ENCODE measurements at regions not wholly inside any gene's neighbourhood (a gene's known extent, or its start where the extent isn't known, plus 50 kb on each side); places are given as distances from the start of the nearest gene placed in this dataset.

DNA sequence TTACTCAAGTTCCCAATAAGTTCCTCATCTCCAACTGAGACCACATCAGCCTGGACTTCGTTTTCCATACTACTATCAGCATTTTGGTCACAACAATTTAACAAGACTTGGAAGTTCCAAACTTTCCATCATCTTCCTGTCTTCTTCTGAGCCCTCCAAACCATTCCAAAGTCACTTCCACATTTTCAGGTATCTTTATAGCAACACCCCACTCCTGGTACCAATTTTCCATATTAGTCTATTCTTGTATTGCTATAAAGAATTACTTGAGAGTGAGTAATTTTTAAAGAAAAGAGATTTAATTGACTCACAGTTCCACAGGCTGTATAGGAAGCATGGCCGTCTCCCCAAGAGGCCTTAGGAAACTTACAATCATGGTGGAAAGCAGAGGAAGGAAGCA lies 138.6 kb upstream of the GPRIN3 start:
- 50% methylated on average over 1 of the region's 2 CpGs for WGBS (ENCODE audit: insufficient coverage)
- Histone ChIP-seq H3K4me2 (replicated peaks; ENCODE audit: low read depth, low read length, poor library complexity, severe bottlenecking) (no peak overlapping the region), H3K4me1 (ENCODE audit: control insufficient read depth in 2 of 2, insufficient read depth in 2 of 2, low read length in 2 of 2) (no peaks in the 10 kb centered on the region), H3K27me3 (replicated peaks in 1 of 4; ENCODE audit: control extremely low read depth in 1 of 4, control insufficient read depth in 3 of 4, insufficient read depth in 4 of 4, low read length in 3 of 4) (no peaks in the 10 kb centered on the region), H3K27ac (ENCODE audit: low read length in 2 of 2) (no peak overlapping the region), H4K20me1 (ENCODE audit: control insufficient read depth, insufficient read depth, low read length, poor library complexity, severe bottlenecking) (no peaks in the 10 kb centered on the region), H3K4me3 (ENCODE audit: control extremely low read depth in 1 of 5, extremely low read depth in 1 of 5, insufficient read depth in 1 of 5, low read depth in 2 of 5, low read length in 4 of 5) (no peak overlapping the region), H3K9me3 (ENCODE audit: control extremely low read depth in 1 of 3, control insufficient read depth in 2 of 3, insufficient read depth in 1 of 3, low read length in 2 of 3) (peaks cover 4 to 20% (median 10%) of the 10 kb centered on the region in 3 donors), H3K9ac (ENCODE audit: low read length) (no peak overlapping the region), H3K79me2 (ENCODE audit: control insufficient read depth, insufficient read depth, low read length) (no peaks in the 10 kb centered on the region), H3K36me3 (replicated peaks in 1 of 2; ENCODE audit: control extremely low read depth in 1 of 2, control insufficient read depth in 1 of 2, extremely low read depth in 1 of 2, insufficient read depth in 2 of 2, low read length in 1 of 2) (no peaks in the 10 kb centered on the region), H2AFZ (ENCODE audit: insufficient read depth, low read depth, low read length, poor library complexity, severe bottlenecking) (no peak overlapping the region)
- intact Hi-C loops (cut with micrococcal nuclease): no loop called here
- peaks cover 10% of the 10 kb centered on the region for H3K9me3 Mint-ChIP-seq (ENCODE audit: insufficient read depth)
- POLR2A ChIA-PET: no interaction called here
- TF ChIP-seq, protein P1, sequence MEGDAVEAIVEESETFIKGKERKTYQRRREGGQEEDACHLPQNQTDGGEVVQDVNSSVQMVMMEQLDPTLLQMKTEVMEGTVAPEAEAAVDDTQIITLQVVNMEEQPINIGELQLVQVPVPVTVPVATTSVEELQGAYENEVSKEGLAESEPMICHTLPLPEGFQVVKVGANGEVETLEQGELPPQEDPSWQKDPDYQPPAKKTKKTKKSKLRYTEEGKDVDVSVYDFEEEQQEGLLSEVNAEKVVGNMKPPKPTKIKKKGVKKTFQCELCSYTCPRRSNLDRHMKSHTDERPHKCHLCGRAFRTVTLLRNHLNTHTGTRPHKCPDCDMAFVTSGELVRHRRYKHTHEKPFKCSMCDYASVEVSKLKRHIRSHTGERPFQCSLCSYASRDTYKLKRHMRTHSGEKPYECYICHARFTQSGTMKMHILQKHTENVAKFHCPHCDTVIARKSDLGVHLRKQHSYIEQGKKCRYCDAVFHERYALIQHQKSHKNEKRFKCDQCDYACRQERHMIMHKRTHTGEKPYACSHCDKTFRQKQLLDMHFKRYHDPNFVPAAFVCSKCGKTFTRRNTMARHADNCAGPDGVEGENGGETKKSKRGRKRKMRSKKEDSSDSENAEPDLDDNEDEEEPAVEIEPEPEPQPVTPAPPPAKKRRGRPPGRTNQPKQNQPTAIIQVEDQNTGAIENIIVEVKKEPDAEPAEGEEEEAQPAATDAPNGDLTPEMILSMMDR (IDR thresholded peaks at IDR 0.05): no peak
- TF ChIP-seq EZH2 (IDR thresholded peaks at IDR 0.05; ENCODE audit: borderline replicate concordance, insufficient read depth, low read depth, low read length, poor library complexity, severe bottlenecking): no peak
- H3K27ac Mint-ChIP-seq: no peak overlapping the region
- DNase-seq: no peak
- CTCF ChIA-PET: no interaction called here
- no peaks in the 10 kb centered on the region for H3K4me1 Mint-ChIP-seq
- H3K4me3 Mint-ChIP-seq: no peak overlapping the region
- no peaks in the 10 kb centered on the region for H3K27me3 Mint-ChIP-seq
- ATAC-seq (ENCODE audit: low read depth): no peak

DNA sequence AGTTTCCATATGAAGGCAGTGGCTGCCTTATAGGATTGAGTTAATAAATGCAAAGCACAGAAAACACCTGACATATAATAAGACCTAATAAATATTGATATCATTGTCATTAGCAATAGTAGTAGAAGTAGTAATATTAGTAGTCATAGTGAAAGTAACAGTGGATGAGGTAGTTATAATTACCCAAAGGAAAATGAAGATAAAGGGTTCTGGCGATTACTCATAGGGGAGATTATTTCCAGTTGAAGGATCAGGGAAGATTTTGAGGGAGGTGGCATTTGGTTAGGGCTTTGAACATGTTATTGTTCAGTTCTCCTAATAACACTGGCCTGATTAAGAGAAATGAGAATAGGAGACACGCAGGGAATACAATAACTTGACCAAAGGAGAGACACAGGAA lies 131.9 kb upstream of the GPRIN3 start:
- Histone ChIP-seq H3K9me3 (ENCODE audit: control extremely low read depth in 1 of 3, control insufficient read depth in 2 of 3, insufficient read depth in 1 of 3, low read length in 2 of 3) (no peaks in the 10 kb centered on the region), H3K36me3 (replicated peaks in 1 of 2; ENCODE audit: control extremely low read depth in 1 of 2, control insufficient read depth in 1 of 2, extremely low read depth in 1 of 2, insufficient read depth in 2 of 2, low read length in 1 of 2) (no peaks in the 10 kb centered on the region), H3K79me2 (ENCODE audit: control insufficient read depth, insufficient read depth, low read length) (no peaks in the 10 kb centered on the region), H3K4me1 (ENCODE audit: control insufficient read depth in 2 of 2, insufficient read depth in 2 of 2, low read length in 2 of 2) (peaks cover 0 to 4% of the 10 kb centered on the region in 2 donors), H2AFZ (ENCODE audit: insufficient read depth, low read depth, low read length, poor library complexity, severe bottlenecking) (no peak overlapping the region), H3K4me3 (ENCODE audit: control extremely low read depth in 1 of 5, extremely low read depth in 1 of 5, insufficient read depth in 1 of 5, low read depth in 2 of 5, low read length in 4 of 5) (no peak overlapping the region), H4K20me1 (ENCODE audit: control insufficient read depth, insufficient read depth, low read length, poor library complexity, severe bottlenecking) (no peaks in the 10 kb centered on the region), H3K4me2 (replicated peaks; ENCODE audit: low read depth, low read length, poor library complexity, severe bottlenecking) (no peak overlapping the region), H3K9ac (ENCODE audit: low read length) (no peak overlapping the region), H3K27ac (ENCODE audit: low read length in 2 of 2) (no peak overlapping the region), H3K27me3 (replicated peaks in 1 of 4; ENCODE audit: control extremely low read depth in 1 of 4, control insufficient read depth in 3 of 4, insufficient read depth in 4 of 4, low read length in 3 of 4) (no peaks in the 10 kb centered on the region)
- no peak for DNase-seq
- CTCF ChIA-PET: interaction anchor here (0.6 to 5.6 kb wide), 3 partner anchors 214 to 824 kb away, joined by 3 to 92 read pairs (median 3); no protein-coding TSS in a partner anchor
- peaks cover 3% of the 10 kb centered on the region for H3K27me3 Mint-ChIP-seq
- peaks cover 7% of the 10 kb centered on the region for H3K4me1 Mint-ChIP-seq
- WGBS (ENCODE audit: insufficient coverage): 94% methylated on average over 2 of the region's 2 CpGs
- no peak for ATAC-seq (ENCODE audit: low read depth)
- POLR2A ChIA-PET: no interaction called here
- H3K4me3 Mint-ChIP-seq: no peak overlapping the region
- intact Hi-C loops (cut with micrococcal nuclease): loop anchor here (2.0 kb wide), 1 partner anchor 853 kb away; no protein-coding TSS in a partner anchor
- H3K27ac Mint-ChIP-seq: no peak overlapping the region
- no peaks in the 10 kb centered on the region for H3K9me3 Mint-ChIP-seq (ENCODE audit: insufficient read depth)
- no peak for TF ChIP-seq EZH2 (IDR thresholded peaks at IDR 0.05; ENCODE audit: borderline replicate concordance, insufficient read depth, low read depth, low read length, poor library complexity, severe bottlenecking)
- TF ChIP-seq, protein P1 (IDR thresholded peaks at IDR 0.05): no peak
